IPS-15b (cell line): ENCODE measurements at regions not wholly inside any gene's neighbourhood (a gene's known extent, or its start where the extent isn't known, plus 50 kb on each side); places are given as distances from the start of the nearest gene placed in this dataset.

Experiments
- H3K27me3 ChIP-seq: one replicate; pipeline ENCODE4 v1.6.1; 2013; ENCODE audit warnings: low read length; ENCODE audit not compliant: control insufficient read depth, insufficient read depth
- H3K36me3 ChIP-seq: one replicate; pipeline ENCODE4 v1.6.1; 2013; ENCODE audit warnings: low read length; ENCODE audit not compliant: control insufficient read depth, insufficient read depth
- H3K4me1 ChIP-seq: one replicate; pipeline ENCODE4 v1.6.1; 2013; ENCODE audit warnings: mild to moderate bottlenecking, low read length; ENCODE audit not compliant: control insufficient read depth, insufficient read depth
- H3K4me3 ChIP-seq: one replicate; pipeline ENCODE4 v1.5.1; 2013; ENCODE audit warnings: low read depth, low read length
- H3K9ac ChIP-seq: one replicate; pipeline ENCODE4 v1.6.1; 2013; ENCODE audit warnings: low read depth, mild to moderate bottlenecking, low read length
- H3K9me3 ChIP-seq: one replicate; pipeline ENCODE4 v1.6.1; 2013; ENCODE audit warnings: mild to moderate bottlenecking, low read length; ENCODE audit not compliant: control insufficient read depth, insufficient read depth

- Histone ChIP-seq H3K27me3 (no peaks in the 10 kb centered on the region), H3K4me1 (no peaks in the 10 kb centered on the region), H3K36me3 (no peaks in the 10 kb centered on the region), H3K9me3 (no peaks in the 10 kb centered on the region), H3K9ac (no peak overlapping the region), H3K4me3 (no peak overlapping the region)
These were observed 55.7 kb upstream of the PRKCQ start for GRCh38 chr10:6635784-6636183.
